OCI-LY1 (cell line): ENCODE measurements at regions not wholly inside any gene's neighbourhood (a gene's known extent, or its start where the extent isn't known, plus 50 kb on each side); places are given as distances from the start of the nearest gene placed in this dataset.

ENCODE experiments used
- EZH2 ChIP-seq: fragments of 200-600 bp; sonication (generic), shearing (Covaris generic); IDR thresholded peaks from 2 replicates; pipeline ENCODE4 v1.8.0; 2017; ENCODE audit warnings: borderline replicate concordance, mixed run types, mild to moderate bottlenecking, antibody characterized with exemption, low read length, moderate library complexity, mixed read lengths
- TF ChIP-seq, protein P1 (sequence below): fragments of 200-600 bp; sonication (generic), shearing (Covaris generic); IDR thresholded peaks from 2 replicates; pipeline ENCODE4 v1.5.1; 2017; ENCODE audit warnings: mild to moderate bottlenecking, antibody characterized with exemption, low read length, moderate library complexity, mixed read lengths

DNA sequence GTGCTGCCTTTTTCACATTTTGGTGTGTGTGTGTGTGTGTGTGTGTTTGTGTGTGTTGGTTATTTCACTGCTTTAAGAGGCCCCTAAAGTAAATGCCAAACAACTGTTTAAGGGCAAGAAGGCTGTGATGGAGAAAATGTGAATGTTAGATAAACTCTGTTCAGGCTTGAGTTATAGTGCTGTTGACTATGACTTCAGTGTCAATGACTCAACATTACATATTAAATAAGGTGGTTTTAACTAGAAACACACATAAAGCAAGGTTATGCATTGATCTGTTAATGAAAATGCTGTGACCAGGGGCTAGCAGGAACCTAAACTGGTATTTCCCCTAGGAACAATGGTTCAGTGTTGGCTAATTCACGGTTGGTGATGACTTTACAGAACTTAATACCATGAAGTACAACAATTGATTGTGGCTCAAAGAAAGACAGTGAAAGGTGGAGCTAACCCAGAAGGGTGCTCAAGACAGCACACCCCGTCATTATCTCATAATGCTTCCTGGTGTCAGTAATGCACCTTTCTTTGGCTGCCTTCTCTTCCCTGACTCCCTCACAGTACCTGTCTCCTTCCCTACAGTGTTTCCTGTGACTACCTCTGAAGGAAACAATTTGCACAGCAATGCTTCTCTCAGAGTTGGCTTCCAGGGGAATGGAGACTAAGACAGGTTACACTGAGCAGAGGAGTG is 116.1 kb downstream of the RIN2 start:
- TF ChIP-seq, protein P1, sequence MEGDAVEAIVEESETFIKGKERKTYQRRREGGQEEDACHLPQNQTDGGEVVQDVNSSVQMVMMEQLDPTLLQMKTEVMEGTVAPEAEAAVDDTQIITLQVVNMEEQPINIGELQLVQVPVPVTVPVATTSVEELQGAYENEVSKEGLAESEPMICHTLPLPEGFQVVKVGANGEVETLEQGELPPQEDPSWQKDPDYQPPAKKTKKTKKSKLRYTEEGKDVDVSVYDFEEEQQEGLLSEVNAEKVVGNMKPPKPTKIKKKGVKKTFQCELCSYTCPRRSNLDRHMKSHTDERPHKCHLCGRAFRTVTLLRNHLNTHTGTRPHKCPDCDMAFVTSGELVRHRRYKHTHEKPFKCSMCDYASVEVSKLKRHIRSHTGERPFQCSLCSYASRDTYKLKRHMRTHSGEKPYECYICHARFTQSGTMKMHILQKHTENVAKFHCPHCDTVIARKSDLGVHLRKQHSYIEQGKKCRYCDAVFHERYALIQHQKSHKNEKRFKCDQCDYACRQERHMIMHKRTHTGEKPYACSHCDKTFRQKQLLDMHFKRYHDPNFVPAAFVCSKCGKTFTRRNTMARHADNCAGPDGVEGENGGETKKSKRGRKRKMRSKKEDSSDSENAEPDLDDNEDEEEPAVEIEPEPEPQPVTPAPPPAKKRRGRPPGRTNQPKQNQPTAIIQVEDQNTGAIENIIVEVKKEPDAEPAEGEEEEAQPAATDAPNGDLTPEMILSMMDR, result no peak
- no peak for TF ChIP-seq EZH2
